ENCODE measurements at regions not wholly inside any gene's neighbourhood (a gene's known extent, or its start where the extent isn't known, plus 50 kb on each side); places are given as distances from the start of the nearest gene placed in this dataset.

- Histone ChIP-seq H3K9ac (ENCODE audit: control insufficient read depth, extremely low read depth, insufficient read depth, low read length) (no peak overlapping the region), H3K9me1 (ENCODE audit: control insufficient read depth, extremely low read depth, insufficient read depth, low read length) (no peaks in the 10 kb centered on the region), H3K36me3 (ENCODE audit: control insufficient read depth in 2 of 2, extremely low read depth in 1 of 2, insufficient read depth in 2 of 2, low read length in 2 of 2) (no peaks in the 10 kb centered on the region), H3K4me3 (ENCODE audit: control insufficient read depth in 2 of 3, extremely low read depth in 1 of 3, insufficient read depth in 2 of 3, low read depth in 1 of 3, low read length in 3 of 3) (no peak overlapping the region), H3K27me3 (ENCODE audit: control insufficient read depth, extremely low read depth, insufficient read depth, low read length) (no peaks in the 10 kb centered on the region), H2AFZ (ENCODE audit: control insufficient read depth, low read length) (no peak overlapping the region), H4K20me1 (ENCODE audit: control insufficient read depth, extremely low read depth, insufficient read depth, low read length) (no peaks in the 10 kb centered on the region), H3K9me3 (ENCODE audit: control insufficient read depth, low read depth, low read length) (no peaks in the 10 kb centered on the region), H3K4me2 (ENCODE audit: control insufficient read depth, extremely low read depth, insufficient read depth, low read depth, low read length) (no peak overlapping the region), H3K79me2 (ENCODE audit: control insufficient read depth, insufficient read depth, low read length) (no peaks in the 10 kb centered on the region), H3K4me1 (ENCODE audit: control insufficient read depth, extremely low read depth, insufficient read depth, low read length) (no peaks in the 10 kb centered on the region), H3K27ac (ENCODE audit: control insufficient read depth, insufficient read depth, low read length) (no peak overlapping the region)
- FAIRE-seq = no peak
- DNase-seq (ENCODE audit: low read depth, low spot score) = no peak
- TF ChIP-seq CTCF (optimal IDR thresholded peaks at IDR 0.05 in 1 of 3, IDR thresholded peaks at IDR 0.05 in 1 of 3, conservative IDR thresholded peaks at IDR 0.05 in 1 of 3; ENCODE audit: extremely low read depth in 1 of 3, insufficient read depth in 2 of 3, low read length in 3 of 3) = no peak
- TF ChIP-seq EZH2 (IDR thresholded peaks at IDR 0.05; ENCODE audit: low read length) = no peak
- dilution Hi-C loops (cut with MboI; ENCODE audit: extremely low pct_ligation_motif_present, low sequenced_read_pairs) = no loop called here
Measured at GRCh38 chr14:59017285-59017965, 171.0 kb upstream of the DAAM1 start.

- H3K27me3 ChIP-seq (ENCODE audit: control insufficient read depth, extremely low read depth, insufficient read depth, low read length) = no peaks in the 10 kb centered on the region
- H2AFZ ChIP-seq (ENCODE audit: control insufficient read depth, low read length) = no peak overlapping the region
- H3K4me3 ChIP-seq (ENCODE audit: control insufficient read depth in 2 of 3, extremely low read depth in 1 of 3, insufficient read depth in 2 of 3, low read depth in 1 of 3, low read length in 3 of 3) = no peak overlapping the region
- H3K9me3 ChIP-seq (ENCODE audit: control insufficient read depth, low read depth, low read length) = no peaks in the 10 kb centered on the region
- no peak for TF ChIP-seq EZH2 (IDR thresholded peaks at IDR 0.05; ENCODE audit: low read length)
- no peak for TF ChIP-seq CTCF (optimal IDR thresholded peaks at IDR 0.05 in 1 of 3, IDR thresholded peaks at IDR 0.05 in 1 of 3, conservative IDR thresholded peaks at IDR 0.05 in 1 of 3; ENCODE audit: extremely low read depth in 1 of 3, insufficient read depth in 2 of 3, low read length in 3 of 3)
- no peaks in the 10 kb centered on the region for H3K36me3 ChIP-seq (ENCODE audit: control insufficient read depth in 2 of 2, extremely low read depth in 1 of 2, insufficient read depth in 2 of 2, low read length in 2 of 2)
- DNase-seq (ENCODE audit: low read depth, low spot score) = no peak
- H3K4me2 ChIP-seq (ENCODE audit: control insufficient read depth, extremely low read depth, insufficient read depth, low read depth, low read length) = no peak overlapping the region
- dilution Hi-C loops (cut with MboI; ENCODE audit: extremely low pct_ligation_motif_present, low sequenced_read_pairs) = no loop called here
- H3K27ac ChIP-seq (ENCODE audit: control insufficient read depth, insufficient read depth, low read length) = no peak overlapping the region
- H3K4me1 ChIP-seq (ENCODE audit: control insufficient read depth, extremely low read depth, insufficient read depth, low read length) = no peaks in the 10 kb centered on the region
- no peaks in the 10 kb centered on the region for H3K79me2 ChIP-seq (ENCODE audit: control insufficient read depth, insufficient read depth, low read length)
- H3K9ac ChIP-seq (ENCODE audit: control insufficient read depth, extremely low read depth, insufficient read depth, low read length) = no peak overlapping the region
- H3K9me1 ChIP-seq (ENCODE audit: control insufficient read depth, extremely low read depth, insufficient read depth, low read length) = no peaks in the 10 kb centered on the region
- no peak for FAIRE-seq
- no peaks in the 10 kb centered on the region for H4K20me1 ChIP-seq (ENCODE audit: control insufficient read depth, extremely low read depth, insufficient read depth, low read length)
Measured at GRCh38 chr14:59018460-59018859, 170.0 kb upstream of the DAAM1 start.

Data from keratinocyte (primary cell).